Renal cortical epithelial cell (primary cell): ENCODE measurements at regions not wholly inside any gene's neighbourhood (a gene's known extent, or its start where the extent isn't known, plus 50 kb on each side); places are given as distances from the start of the nearest gene placed in this dataset.

Source experiments
- DNase-seq: peaks from one replicate; pipeline ENCODE4 v3.0.0-alpha.2; 2011; ENCODE audit warnings: low read depth

GRCh38 chr12:89256060-89256459, 96.2 kb downstream of the DUSP6 start:
- DNase-seq, result no peak

GRCh38 chr12:89253488-89253887, 98.8 kb downstream of the DUSP6 start:
- DNase-seq, result no peak

- DNase-seq, result no peak
Observed at GRCh38 chr12:89252284-89252683, 100.0 kb downstream of the DUSP6 start.

GRCh38 chr12:89251342-89252271, 100.7 kb downstream of the DUSP6 start:
- no peak for DNase-seq

GRCh38 chr12:89250636-89251035, 101.7 kb downstream of the DUSP6 start:
- DNase-seq, result no peak

GRCh38 chr12:89250213-89250612, 102.1 kb downstream of the DUSP6 start:
- no peak for DNase-seq

- no peak for DNase-seq
Observed at GRCh38 chr12:89247967-89248366, 104.3 kb downstream of the DUSP6 start.

GRCh38 chr12:89247541-89247942, 104.8 kb downstream of the DUSP6 start:
- DNase-seq, result no peak

- peak; percentile 31 for DNase-seq
Observed at GRCh38 chr12:89245090-89245489, 107.2 kb downstream of the DUSP6 start.

- no peak for DNase-seq
Observed at GRCh38 chr12:89244536-89244935, 107.8 kb downstream of the DUSP6 start.

- DNase-seq, result no peak
Observed at GRCh38 chr12:89243771-89244170, 108.5 kb downstream of the DUSP6 start.

- no peak for DNase-seq
Observed at GRCh38 chr12:89239534-89239933, 112.8 kb downstream of the DUSP6 start.

- DNase-seq, result no peak
Observed at GRCh38 chr12:89238593-89238992, 113.7 kb downstream of the DUSP6 start.

- no peak for DNase-seq
Observed at GRCh38 chr12:89237763-89238162, 114.5 kb downstream of the DUSP6 start.

- peak; percentile 24 for DNase-seq
Observed at GRCh38 chr12:89236748-89237383, 115.4 kb downstream of the DUSP6 start.

- DNase-seq, result peak; percentile 11
Observed at GRCh38 chr12:89236237-89236636, 116.1 kb downstream of the DUSP6 start.

GRCh38 chr12:89235189-89235993, 116.9 kb downstream of the DUSP6 start:
- no peak for DNase-seq

- no peak for DNase-seq
Observed at GRCh38 chr12:89234324-89235114, 117.8 kb downstream of the DUSP6 start.

GRCh38 chr12:89231686-89232085, 120.6 kb downstream of the DUSP6 start:
- no peak for DNase-seq

- DNase-seq, result no peak
Observed at GRCh38 chr12:89230376-89231315, 121.7 kb downstream of the DUSP6 start.
